ENCODE measurements at regions not wholly inside any gene's neighbourhood (a gene's known extent, or its start where the extent isn't known, plus 50 kb on each side); places are given as distances from the start of the nearest gene placed in this dataset.

DNA sequence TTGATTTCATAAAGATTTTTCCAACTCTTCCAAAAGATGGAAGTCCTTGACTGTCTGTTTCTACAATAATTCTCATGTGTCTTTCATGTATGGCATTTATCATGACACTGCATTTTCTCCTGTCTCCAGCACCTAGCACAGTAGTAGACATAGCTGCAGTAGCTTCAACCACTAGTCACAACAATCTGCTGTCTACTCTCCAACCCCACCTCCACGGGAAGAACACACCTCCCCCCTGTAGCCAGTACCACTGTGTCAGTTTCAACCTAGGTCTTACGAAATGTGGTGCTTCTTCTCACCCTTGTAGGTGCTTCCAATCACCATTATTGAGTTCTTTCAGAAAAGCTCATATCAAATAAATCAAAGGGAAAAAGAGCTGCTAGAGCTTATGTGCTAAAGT lies 425.1 kb upstream of the ADAMTS5 start:
- H3K36me3 Mint-ChIP-seq = no peaks in the 10 kb centered on the region
- intact Hi-C loops (cut with micrococcal nuclease) = no loop called here

DNA sequence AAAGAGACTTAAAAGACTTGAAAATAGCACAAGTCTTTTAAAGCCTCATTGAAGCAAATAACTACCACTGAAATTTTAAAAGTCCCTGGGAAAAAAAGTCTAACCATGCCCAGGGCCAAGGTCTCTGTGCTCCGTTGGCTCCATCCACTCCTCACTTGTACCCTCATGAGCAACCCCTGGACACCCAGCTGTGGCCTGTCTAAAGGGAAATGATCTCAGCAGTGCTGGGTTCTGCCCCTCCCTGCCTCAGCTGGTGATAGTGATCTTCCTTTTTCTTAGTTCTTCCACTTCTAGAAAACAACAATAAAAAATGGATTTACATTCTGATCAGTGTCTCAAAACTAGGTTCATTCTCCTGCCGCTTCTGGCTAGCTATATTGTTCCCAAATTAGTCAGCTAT lies 423.5 kb upstream of the ADAMTS5 start:
- no peaks in the 10 kb centered on the region for H3K36me3 Mint-ChIP-seq
- no peak overlapping the region for H3K4me3 Mint-ChIP-seq
- Histone ChIP-seq H3K36me3 (ENCODE audit: insufficient read depth, low read length) (no peaks in the 10 kb centered on the region), H3K9me3 (ENCODE audit: control insufficient read depth in 1 of 2, low read length in 2 of 2) (no peaks in the 10 kb centered on the region), H3K27ac (ENCODE audit: low read depth, low read length) (no peak overlapping the region), H3K4me1 (ENCODE audit: insufficient read depth, low read length) (no peaks in the 10 kb centered on the region), H3K4me3 (ENCODE audit: low read length in 2 of 2) (no peak overlapping the region), H3K27me3 (ENCODE audit: insufficient read depth, low read length) (no peaks in the 10 kb centered on the region)
- H3K9me3 Mint-ChIP-seq = peaks cover 0 to 13% (median 0%) of the 10 kb centered on the region in 8 donors
- no peak for DNase-seq
- H3K27me3 Mint-ChIP-seq = no peaks in the 10 kb centered on the region
- ChIA-PET CTCF (ENCODE audit: partially characterized antibody) (no interaction called here), POLR2A (ENCODE audit: partially characterized antibody) (no interaction called here)
- no peaks in the 10 kb centered on the region for H3K4me1 Mint-ChIP-seq
- no peak overlapping the region for H3K27ac Mint-ChIP-seq
- intact Hi-C loops (cut with micrococcal nuclease) = no loop called here

More for the DNA sequence above, 425.1 kb upstream of the ADAMTS5 start:
- Histone ChIP-seq H3K36me3 (ENCODE audit: insufficient read depth, low read length) (no peaks in the 10 kb centered on the region), H3K27me3 (ENCODE audit: insufficient read depth, low read length) (no peaks in the 10 kb centered on the region), H3K4me1 (ENCODE audit: insufficient read depth, low read length) (no peaks in the 10 kb centered on the region), H3K27ac (ENCODE audit: low read depth, low read length) (no peak overlapping the region), H3K9me3 (ENCODE audit: control insufficient read depth in 1 of 2, low read length in 2 of 2) (no peaks in the 10 kb centered on the region), H3K4me3 (ENCODE audit: low read length in 2 of 2) (no peak overlapping the region)
- H3K9me3 Mint-ChIP-seq = peaks cover 0 to 11% (median 0%) of the 10 kb centered on the region in 8 donors
- no peaks in the 10 kb centered on the region for H3K27me3 Mint-ChIP-seq
- ChIA-PET CTCF (ENCODE audit: partially characterized antibody) (no interaction called here), POLR2A (ENCODE audit: partially characterized antibody) (no interaction called here)
- no peaks in the 10 kb centered on the region for H3K4me1 Mint-ChIP-seq
- no peak overlapping the region for H3K27ac Mint-ChIP-seq
- H3K4me3 Mint-ChIP-seq = no peak overlapping the region
- no peak for DNase-seq

DNA sequence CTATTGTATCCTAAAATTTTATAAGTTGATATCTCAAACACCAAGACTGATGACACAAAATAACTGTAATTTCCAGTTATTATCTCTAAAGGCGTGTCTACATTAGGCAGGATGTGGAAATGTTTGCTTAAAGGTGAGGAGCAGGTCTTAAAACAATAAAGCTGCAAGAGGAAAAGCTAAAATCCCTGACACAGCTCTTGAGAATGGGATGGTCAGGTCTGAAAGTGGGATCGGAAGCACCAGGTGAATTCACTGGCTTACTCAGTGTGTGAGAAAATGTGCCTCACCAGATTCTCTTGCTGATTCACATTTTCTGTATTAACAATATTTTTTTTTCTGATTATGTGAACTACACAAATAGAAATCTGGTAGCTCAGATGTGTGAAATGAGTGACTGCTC lies 421.9 kb upstream of the ADAMTS5 start:
- H3K9me3 Mint-ChIP-seq = peaks cover 0 to 13% (median 0%) of the 10 kb centered on the region in 8 donors
- POLR2A ChIA-PET (ENCODE audit: partially characterized antibody) = no interaction called here
- no peaks in the 10 kb centered on the region for H3K9me3 ChIP-seq (ENCODE audit: control insufficient read depth in 1 of 2, low read length in 2 of 2)
- CTCF ChIA-PET (ENCODE audit: partially characterized antibody) = no interaction called here
- H3K27me3 Mint-ChIP-seq = no peaks in the 10 kb centered on the region
- no peak overlapping the region for H3K4me3 Mint-ChIP-seq
- H3K4me3 ChIP-seq (ENCODE audit: low read length in 2 of 2) = no peak overlapping the region
- H3K36me3 ChIP-seq (ENCODE audit: insufficient read depth, low read length) = no peaks in the 10 kb centered on the region
- no peak overlapping the region for H3K27ac ChIP-seq (ENCODE audit: low read depth, low read length)
- H3K27ac Mint-ChIP-seq = no peak overlapping the region
- H3K27me3 ChIP-seq (ENCODE audit: insufficient read depth, low read length) = no peaks in the 10 kb centered on the region
- no peaks in the 10 kb centered on the region for H3K36me3 Mint-ChIP-seq
- no peaks in the 10 kb centered on the region for H3K4me1 ChIP-seq (ENCODE audit: insufficient read depth, low read length)
- intact Hi-C loops (cut with micrococcal nuclease) = no loop called here
- DNase-seq = no peak
- no peaks in the 10 kb centered on the region for H3K4me1 Mint-ChIP-seq

DNA sequence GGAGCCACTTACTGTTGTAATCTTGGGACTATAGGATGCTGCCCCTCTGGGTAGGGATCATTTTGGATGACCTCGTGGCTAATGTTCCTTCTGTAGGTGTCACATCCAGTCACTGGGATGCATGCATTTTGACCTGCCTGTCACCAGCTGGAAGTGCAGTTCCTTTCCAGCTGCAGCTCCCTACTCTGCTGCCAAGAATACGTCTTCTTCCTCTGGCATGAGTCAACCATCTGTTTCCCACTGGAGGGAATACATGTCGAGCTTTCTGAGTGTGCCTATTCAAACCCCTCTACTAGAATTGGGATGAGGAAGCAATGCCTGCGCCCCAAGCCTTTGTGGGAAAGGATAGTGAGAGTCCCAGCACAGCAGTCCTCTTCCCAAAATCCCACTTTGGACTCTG lies 415.5 kb upstream of the ADAMTS5 start:
- ChIA-PET POLR2A (ENCODE audit: partially characterized antibody) (no interaction called here), CTCF (ENCODE audit: partially characterized antibody) (no interaction called here)
- Mint-ChIP-seq H3K4me3 (no peak overlapping the region), H3K27ac (no peak overlapping the region), H3K36me3 (no peaks in the 10 kb centered on the region), H3K27me3 (no peaks in the 10 kb centered on the region), H3K9me3 (peaks cover 0 to 2% (median 0%) of the 10 kb centered on the region in 8 donors), H3K4me1 (no peaks in the 10 kb centered on the region)
- no peak overlapping the region for H3K4me3 ChIP-seq (ENCODE audit: low read length in 2 of 2)
- H3K4me1 ChIP-seq (ENCODE audit: insufficient read depth, low read length) = no peaks in the 10 kb centered on the region
- intact Hi-C loops (cut with micrococcal nuclease) = no loop called here
- H3K9me3 ChIP-seq (ENCODE audit: control insufficient read depth in 1 of 2, low read length in 2 of 2) = no peaks in the 10 kb centered on the region
- H3K27ac ChIP-seq (ENCODE audit: low read depth, low read length) = no peak overlapping the region
- no peaks in the 10 kb centered on the region for H3K27me3 ChIP-seq (ENCODE audit: insufficient read depth, low read length)
- DNase-seq = no peak
- no peaks in the 10 kb centered on the region for H3K36me3 ChIP-seq (ENCODE audit: insufficient read depth, low read length)

DNA sequence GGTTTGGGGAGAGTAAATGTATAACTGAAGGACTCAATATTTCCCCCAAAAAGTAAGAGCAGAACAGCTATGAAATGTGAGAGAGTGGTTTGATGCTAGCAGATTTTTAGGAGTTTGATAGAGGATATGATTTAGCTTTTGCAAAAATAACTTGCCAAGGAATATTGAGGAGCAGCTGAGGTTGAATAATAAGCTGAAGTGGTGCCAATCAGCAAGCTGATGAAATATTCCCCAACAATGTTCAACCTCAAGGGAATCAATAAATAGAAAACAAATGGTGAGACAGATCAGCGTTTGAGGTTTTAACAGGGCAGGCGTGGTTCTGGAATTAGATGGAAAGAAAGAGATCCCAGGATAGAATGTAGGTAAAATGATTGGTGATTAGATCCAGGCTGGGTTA lies 413.4 kb upstream of the ADAMTS5 start:
- Mint-ChIP-seq H3K27me3 (no peaks in the 10 kb centered on the region), H3K9me3 (peaks cover 0 to 2% (median 0%) of the 10 kb centered on the region in 8 donors), H3K4me3 (no peak overlapping the region), H3K4me1 (no peaks in the 10 kb centered on the region), H3K36me3 (no peaks in the 10 kb centered on the region), H3K27ac (no peak overlapping the region)
- ChIA-PET POLR2A (ENCODE audit: partially characterized antibody) (no interaction called here), CTCF (ENCODE audit: partially characterized antibody) (no interaction called here)
- DNase-seq = no peak
- Histone ChIP-seq H3K4me1 (ENCODE audit: insufficient read depth, low read length) (no peaks in the 10 kb centered on the region), H3K4me3 (ENCODE audit: low read length in 2 of 2) (no peak overlapping the region), H3K36me3 (ENCODE audit: insufficient read depth, low read length) (no peaks in the 10 kb centered on the region), H3K27ac (ENCODE audit: low read depth, low read length) (no peak overlapping the region), H3K27me3 (ENCODE audit: insufficient read depth, low read length) (no peaks in the 10 kb centered on the region), H3K9me3 (ENCODE audit: control insufficient read depth in 1 of 2, low read length in 2 of 2) (no peaks in the 10 kb centered on the region)
- intact Hi-C loops (cut with micrococcal nuclease) = no loop called here

DNA sequence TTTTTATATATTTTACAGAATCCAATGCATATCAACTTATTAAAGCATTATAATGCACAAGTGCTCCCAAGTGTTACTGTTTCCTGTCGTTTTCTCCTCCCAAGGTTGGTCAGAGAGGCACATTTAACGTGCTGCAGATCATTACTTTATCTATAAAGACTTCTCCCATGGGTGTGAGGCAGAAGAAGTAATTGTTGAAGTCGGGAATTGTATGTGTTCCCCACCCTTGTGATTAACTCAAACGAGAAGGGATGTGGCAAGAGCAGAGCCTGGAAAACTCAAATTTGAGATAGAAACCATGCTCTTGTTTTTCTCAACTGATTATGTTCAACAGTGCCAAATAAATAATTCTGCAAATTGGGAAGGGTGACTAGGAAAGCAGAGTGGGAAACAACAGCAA lies 412.5 kb upstream of the ADAMTS5 start:
- no peak overlapping the region for H3K4me3 Mint-ChIP-seq
- intact Hi-C loops (cut with micrococcal nuclease) = no loop called here

DNA sequence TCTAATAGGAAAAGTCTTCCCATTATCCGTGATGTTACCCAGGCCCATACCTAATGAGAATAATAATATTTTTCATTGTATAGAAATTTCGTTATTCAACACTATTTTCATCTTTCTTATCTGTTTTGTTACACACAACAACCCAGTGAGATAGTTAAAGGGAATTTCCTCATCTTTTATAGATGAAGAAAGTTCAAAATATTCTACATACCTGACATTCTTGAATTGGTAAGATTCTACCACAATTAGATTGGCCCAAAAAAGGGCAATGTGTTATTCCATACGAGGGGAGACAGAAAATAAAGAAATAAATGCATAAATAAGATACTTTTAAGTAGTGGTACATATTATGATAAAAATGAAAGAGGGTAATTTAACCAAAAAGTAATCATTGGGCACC lies 405.5 kb upstream of the ADAMTS5 start:
- peaks cover 0 to 3% (median 0%) of the 10 kb centered on the region in 8 donors for H3K9me3 Mint-ChIP-seq
- Histone ChIP-seq H3K9me3 (ENCODE audit: control insufficient read depth in 1 of 2, low read length in 2 of 2) (no peaks in the 10 kb centered on the region), H3K4me1 (ENCODE audit: insufficient read depth, low read length) (no peaks in the 10 kb centered on the region), H3K27me3 (ENCODE audit: insufficient read depth, low read length) (no peaks in the 10 kb centered on the region), H3K27ac (ENCODE audit: low read depth, low read length) (no peak overlapping the region), H3K4me3 (ENCODE audit: low read length in 2 of 2) (no peak overlapping the region), H3K36me3 (ENCODE audit: insufficient read depth, low read length) (no peaks in the 10 kb centered on the region)
- no peak overlapping the region for H3K4me3 Mint-ChIP-seq
- intact Hi-C loops (cut with micrococcal nuclease) = no loop called here
- ChIA-PET CTCF (ENCODE audit: partially characterized antibody) (no interaction called here), POLR2A (ENCODE audit: partially characterized antibody) (no interaction called here)
- H3K36me3 Mint-ChIP-seq = no peaks in the 10 kb centered on the region
- H3K4me1 Mint-ChIP-seq = no peaks in the 10 kb centered on the region
- H3K27ac Mint-ChIP-seq = no peak overlapping the region
- no peak for DNase-seq
- no peaks in the 10 kb centered on the region for H3K27me3 Mint-ChIP-seq

More for the DNA sequence above, 412.5 kb upstream of the ADAMTS5 start:
- Histone ChIP-seq H3K36me3 (ENCODE audit: insufficient read depth, low read length) (no peaks in the 10 kb centered on the region), H3K9me3 (ENCODE audit: control insufficient read depth in 1 of 2, low read length in 2 of 2) (no peaks in the 10 kb centered on the region), H3K4me1 (ENCODE audit: insufficient read depth, low read length) (no peaks in the 10 kb centered on the region), H3K27me3 (ENCODE audit: insufficient read depth, low read length) (no peaks in the 10 kb centered on the region), H3K4me3 (ENCODE audit: low read length in 2 of 2) (no peak overlapping the region), H3K27ac (ENCODE audit: low read depth, low read length) (no peak overlapping the region)
- H3K27ac Mint-ChIP-seq = no peak overlapping the region
- H3K9me3 Mint-ChIP-seq = peaks cover 0 to 2% (median 0%) of the 10 kb centered on the region in 8 donors
- no peaks in the 10 kb centered on the region for H3K4me1 Mint-ChIP-seq
- DNase-seq = no peak
- no peaks in the 10 kb centered on the region for H3K27me3 Mint-ChIP-seq
- POLR2A ChIA-PET (ENCODE audit: partially characterized antibody) = no interaction called here
- CTCF ChIA-PET (ENCODE audit: partially characterized antibody) = no interaction called here
- no peaks in the 10 kb centered on the region for H3K36me3 Mint-ChIP-seq

DNA sequence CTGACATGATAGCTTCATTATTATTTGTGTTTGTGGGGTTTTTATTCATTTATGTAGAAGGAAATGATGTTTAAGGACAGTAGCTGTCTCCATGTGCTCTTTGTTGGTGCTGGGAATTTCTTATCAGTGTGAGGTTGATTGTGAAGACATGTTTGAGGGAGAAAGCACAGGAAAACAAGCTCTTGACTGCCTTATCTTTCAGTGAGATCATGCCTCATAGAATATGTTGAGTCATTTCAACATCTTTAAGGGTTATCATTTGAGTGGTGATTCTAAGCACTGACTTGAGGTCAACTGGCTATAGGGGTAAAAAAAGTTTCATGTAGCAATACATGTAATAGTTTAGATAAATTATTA lies 405.1 kb upstream of the ADAMTS5 start:
- no peak overlapping the region for H3K4me3 Mint-ChIP-seq
- Histone ChIP-seq H3K4me3 (ENCODE audit: low read length in 2 of 2) (no peak overlapping the region), H3K9me3 (ENCODE audit: control insufficient read depth in 1 of 2, low read length in 2 of 2) (peaks cover 0 to 2% of the 10 kb centered on the region in 2 donors), H3K4me1 (ENCODE audit: insufficient read depth, low read length) (no peaks in the 10 kb centered on the region), H3K27me3 (ENCODE audit: insufficient read depth, low read length) (no peaks in the 10 kb centered on the region), H3K36me3 (ENCODE audit: insufficient read depth, low read length) (no peaks in the 10 kb centered on the region), H3K27ac (ENCODE audit: low read depth, low read length) (no peak overlapping the region)
- no peaks in the 10 kb centered on the region for H3K36me3 Mint-ChIP-seq
- H3K27me3 Mint-ChIP-seq = no peaks in the 10 kb centered on the region
- DNase-seq = no peak
- intact Hi-C loops (cut with micrococcal nuclease) = no loop called here
- POLR2A ChIA-PET (ENCODE audit: partially characterized antibody) = no interaction called here
- CTCF ChIA-PET (ENCODE audit: partially characterized antibody) = no interaction called here
- no peak overlapping the region for H3K27ac Mint-ChIP-seq
- H3K4me1 Mint-ChIP-seq = no peaks in the 10 kb centered on the region
- peaks cover 0 to 5% (median 1%) of the 10 kb centered on the region in 8 donors for H3K9me3 Mint-ChIP-seq

All from CD4-positive, alpha-beta memory T cell (primary cell).